ENCODE measurements at regions not wholly inside any gene's neighbourhood (a gene's known extent, or its start where the extent isn't known, plus 50 kb on each side); places are given as distances from the start of the nearest gene placed in this dataset.

DNA sequence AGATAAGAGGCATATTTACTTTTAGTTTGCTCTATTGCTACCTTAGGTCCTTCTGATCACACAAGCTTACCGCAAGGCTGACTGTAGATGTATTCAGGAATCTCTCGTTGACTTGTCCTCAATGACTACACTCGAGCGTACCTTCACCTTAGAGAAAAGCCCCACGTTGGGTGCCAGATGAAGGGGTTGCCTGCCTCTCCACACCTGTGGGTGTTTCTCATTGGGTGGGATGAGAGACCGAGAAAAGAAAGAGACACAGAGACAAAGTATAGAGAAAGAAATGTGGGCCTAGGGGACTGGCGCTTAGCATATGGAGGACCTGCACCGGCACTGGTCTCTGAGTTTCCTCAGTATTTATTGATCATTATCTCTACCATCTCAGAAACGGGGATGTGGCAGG is 51.8 kb downstream of the ASCL4 start:
- 29% methylated on average over 9 of the region's 9 CpGs for WGBS (ENCODE audit: missing lambda C conversion rate)

DNA sequence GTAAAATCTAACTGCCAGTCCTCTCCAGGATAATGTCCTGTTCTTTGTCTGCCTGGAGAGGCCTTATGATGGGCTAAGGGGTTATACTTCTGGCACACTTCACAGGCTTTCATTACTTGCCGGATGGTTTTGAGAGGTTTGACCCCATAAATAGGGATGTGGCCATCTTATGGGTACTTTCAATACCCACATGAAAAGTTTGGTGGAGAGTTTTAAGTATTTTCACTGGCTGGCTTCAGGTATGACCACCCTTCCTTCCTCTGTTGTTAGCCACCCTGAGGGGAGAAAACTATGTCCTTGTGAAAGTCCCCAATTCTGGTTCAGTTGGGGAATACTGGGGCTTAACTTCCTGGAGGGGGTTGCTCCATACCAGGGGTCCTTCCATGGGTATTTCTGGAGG is 54.8 kb downstream of the ASCL4 start:
- DNase-seq (ENCODE audit: low read depth in 1 of 2, low spot score in 1 of 2) (no peak), ATAC-seq (no peak)
- POLR2A ChIA-PET = no interaction called here

More for the DNA sequence above, 51.8 kb downstream of the ASCL4 start:
- no peak for FAIRE-seq
- no peak for ATAC-seq
- Histone ChIP-seq H3K4me2 (no peak overlapping the region), H3K27ac (no peak overlapping the region), H3K4me1 (no peaks in the 10 kb centered on the region), H3K4me3 (no peak overlapping the region), H3K9me3 (peaks cover 18% of the 10 kb centered on the region; the same call in 2 of the 3 replicates)
- no peak for DNase-seq (ENCODE audit: low read depth in 1 of 2, low spot score in 1 of 2)
- CTCF ChIA-PET = no interaction called here
- POLR2A ChIA-PET = no interaction called here
- TF ChIP-seq, protein P1, sequence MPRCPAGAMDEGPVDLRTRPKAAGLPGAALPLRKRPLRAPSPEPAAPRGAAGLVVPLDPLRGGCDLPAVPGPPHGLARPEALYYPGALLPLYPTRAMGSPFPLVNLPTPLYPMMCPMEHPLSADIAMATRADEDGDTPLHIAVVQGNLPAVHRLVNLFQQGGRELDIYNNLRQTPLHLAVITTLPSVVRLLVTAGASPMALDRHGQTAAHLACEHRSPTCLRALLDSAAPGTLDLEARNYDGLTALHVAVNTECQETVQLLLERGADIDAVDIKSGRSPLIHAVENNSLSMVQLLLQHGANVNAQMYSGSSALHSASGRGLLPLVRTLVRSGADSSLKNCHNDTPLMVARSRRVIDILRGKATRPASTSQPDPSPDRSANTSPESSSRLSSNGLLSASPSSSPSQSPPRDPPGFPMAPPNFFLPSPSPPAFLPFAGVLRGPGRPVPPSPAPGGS (IDR thresholded peaks at IDR 0.05) = no peak
- TF ChIP-seq BHLHE40 (IDR thresholded peaks at IDR 0.05; ENCODE audit: low read depth, low read length) = no peak
- no peak for TF ChIP-seq JUNB (IDR thresholded peaks at IDR 0.05)
- TF ChIP-seq FOSL2 (IDR thresholded peaks at IDR 0.05) = no peak
- TF ChIP-seq FOSL2 (CRISPR knock-in tag; IDR thresholded peaks at IDR 0.05) = no peak
- no peak for TF ChIP-seq KDM1A (IDR thresholded peaks at IDR 0.05; ENCODE audit: low read depth)
- no peak for TF ChIP-seq NPAS2 (CRISPR knock-in tag; IDR thresholded peaks at IDR 0.05; ENCODE audit: borderline replicate concordance)
- no peak for TF ChIP-seq HOXB13 (CRISPR knock-in tag; IDR thresholded peaks at IDR 0.05; ENCODE audit: low read depth)
- no peak for TF ChIP-seq JUN (IDR thresholded peaks at IDR 0.05)
- no peak for TF ChIP-seq ZSCAN20 (CRISPR knock-in tag; IDR thresholded peaks at IDR 0.05)
- no peak for TF ChIP-seq ZC3H11A (IDR thresholded peaks at IDR 0.05)
- TF ChIP-seq SMC3 (IDR thresholded peaks at IDR 0.05) = no peak
- no peak for TF ChIP-seq CEBPB (IDR thresholded peaks at IDR 0.05)
- TF ChIP-seq CHD4 (IDR thresholded peaks at IDR 0.05; ENCODE audit: borderline replicate concordance) = no peak
- no peak for TF ChIP-seq NFE2L2 (conservative IDR thresholded peaks at IDR 0.05; ENCODE audit: low read length)

DNA sequence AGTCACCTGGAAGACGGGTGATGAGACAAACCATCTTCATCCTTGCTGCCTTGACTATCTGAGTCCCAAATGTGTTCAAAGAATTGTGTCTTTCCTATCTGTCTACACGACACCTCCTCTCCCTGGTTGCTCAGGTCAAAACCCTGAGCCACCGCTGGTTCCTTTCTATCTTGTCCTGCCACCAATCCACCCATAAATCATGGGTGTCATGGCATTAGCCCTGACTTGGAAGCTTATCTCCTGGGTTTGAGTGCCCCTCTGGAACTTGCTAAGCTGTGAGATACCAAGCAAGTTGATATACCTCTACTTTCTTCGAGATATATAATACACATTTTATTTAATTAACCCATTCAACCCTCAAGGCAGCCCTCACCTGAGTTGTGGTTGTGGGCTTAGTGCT is 57.9 kb downstream of the ASCL4 start:
- 1% methylated on average over 4 of the region's 4 CpGs for WGBS (ENCODE audit: missing lambda C conversion rate)
- H3K4me2 ChIP-seq = no peak overlapping the region
- H3K27ac ChIP-seq = no peak overlapping the region
- POLR2A ChIA-PET = no interaction called here
- DNase-seq (ENCODE audit: low read depth in 1 of 2, low spot score in 1 of 2) (no peak), FAIRE-seq (no peak), ATAC-seq (no peak)
- H3K4me3 ChIP-seq = no peak overlapping the region
- no peak for TF ChIP-seq CBX2 (IDR thresholded peaks at IDR 0.05; ENCODE audit: borderline replicate concordance, low read depth)
- CTCF ChIA-PET = no interaction called here
- H3K9me3 ChIP-seq = peaks cover 10% of the 10 kb centered on the region; the same call in 2 of the 3 replicates
- no peaks in the 10 kb centered on the region for H3K4me1 ChIP-seq

More for the DNA sequence above, 54.8 kb downstream of the ASCL4 start:
- CTCF ChIA-PET = no interaction called here
- 0% methylated on average over 1 of the region's 1 CpG for WGBS (ENCODE audit: missing lambda C conversion rate)
- no peak overlapping the region for H3K4me2 ChIP-seq
- peaks cover 13% of the 10 kb centered on the region; the same call in 2 of the 3 replicates for H3K9me3 ChIP-seq
- TF ChIP-seq POLR2A (IDR thresholded peaks at IDR 0.05; ENCODE audit: low read length) (no peak), FOSB (CRISPR knock-in tag; IDR thresholded peaks at IDR 0.05) (no peak), HDAC2 (IDR thresholded peaks at IDR 0.05) (no peak), JUN (IDR thresholded peaks at IDR 0.05) (no peak), MYC (IDR thresholded peaks at IDR 0.05; ENCODE audit: borderline replicate concordance, low read length) (no peak), TP53 (CRISPR knock-in tag; IDR thresholded peaks at IDR 0.05) (no peak), RFX5 (IDR thresholded peaks at IDR 0.05) (no peak)
- TF ChIP-seq, protein P2, sequence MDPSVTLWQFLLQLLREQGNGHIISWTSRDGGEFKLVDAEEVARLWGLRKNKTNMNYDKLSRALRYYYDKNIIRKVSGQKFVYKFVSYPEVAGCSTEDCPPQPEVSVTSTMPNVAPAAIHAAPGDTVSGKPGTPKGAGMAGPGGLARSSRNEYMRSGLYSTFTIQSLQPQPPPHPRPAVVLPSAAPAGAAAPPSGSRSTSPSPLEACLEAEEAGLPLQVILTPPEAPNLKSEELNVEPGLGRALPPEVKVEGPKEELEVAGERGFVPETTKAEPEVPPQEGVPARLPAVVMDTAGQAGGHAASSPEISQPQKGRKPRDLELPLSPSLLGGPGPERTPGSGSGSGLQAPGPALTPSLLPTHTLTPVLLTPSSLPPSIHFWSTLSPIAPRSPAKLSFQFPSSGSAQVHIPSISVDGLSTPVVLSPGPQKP (IDR thresholded peaks at IDR 0.05; ENCODE audit: low read depth, low read length) = no peak
- no peak for FAIRE-seq
- no peaks in the 10 kb centered on the region for H3K4me1 ChIP-seq
- H3K27ac ChIP-seq = no peak overlapping the region
- no peak overlapping the region for H3K4me3 ChIP-seq

DNA sequence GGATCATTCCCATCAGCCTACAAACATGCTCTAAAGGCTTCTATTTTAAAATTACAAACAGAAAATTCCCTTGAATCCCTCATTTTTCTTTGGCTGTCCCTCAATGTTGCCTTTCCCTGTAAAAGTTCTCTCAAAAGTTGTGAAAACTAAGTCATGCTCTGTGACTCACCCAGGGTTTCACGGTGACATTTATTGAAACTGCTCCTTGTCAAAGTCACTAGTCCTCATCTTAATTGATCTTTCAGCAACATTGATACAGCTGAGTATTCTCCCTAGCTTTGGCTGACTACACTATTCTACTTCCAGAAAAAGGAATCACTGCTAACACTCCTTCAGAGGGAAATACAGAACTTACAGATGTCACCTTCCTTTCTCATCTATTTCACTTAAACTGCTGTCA is 65.7 kb downstream of the ASCL4 start:
- ChIA-PET POLR2A (no interaction called here), CTCF (no interaction called here)
- WGBS (ENCODE audit: missing lambda C conversion rate) = 3% methylated on average over 1 of the region's 1 CpG
- FAIRE-seq (no peak), ATAC-seq (no peak), DNase-seq (ENCODE audit: low read depth in 1 of 2, low spot score in 1 of 2) (no peak)
- Histone ChIP-seq H3K27ac (no peak overlapping the region), H3K4me2 (no peak overlapping the region), H3K4me1 (no peaks in the 10 kb centered on the region), H3K9me3 (no peaks in the 10 kb centered on the region), H3K4me3 (no peak overlapping the region)
- TF ChIP-seq POLR2AphosphoS2 (conservative IDR thresholded peaks at IDR 0.05; ENCODE audit: low read length) = no peak
- TF ChIP-seq, protein P1 (IDR thresholded peaks at IDR 0.05) = no peak
- TF ChIP-seq, protein P3, sequence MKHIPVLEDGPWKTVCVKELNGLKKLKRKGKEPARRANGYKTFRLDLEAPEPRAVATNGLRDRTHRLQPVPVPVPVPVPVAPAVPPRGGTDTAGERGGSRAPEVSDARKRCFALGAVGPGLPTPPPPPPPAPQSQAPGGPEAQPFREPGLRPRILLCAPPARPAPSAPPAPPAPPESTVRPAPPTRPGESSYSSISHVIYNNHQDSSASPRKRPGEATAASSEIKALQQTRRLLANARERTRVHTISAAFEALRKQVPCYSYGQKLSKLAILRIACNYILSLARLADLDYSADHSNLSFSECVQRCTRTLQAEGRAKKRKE (CRISPR knock-in tag; IDR thresholded peaks at IDR 0.05; ENCODE audit: low read depth) = no peak
- TF ChIP-seq JUNB (IDR thresholded peaks at IDR 0.05) = no peak
- TF ChIP-seq ESRRA (IDR thresholded peaks at IDR 0.05; ENCODE audit: borderline replicate concordance, low read length) = no peak
- no peak for TF ChIP-seq FOXS1 (CRISPR knock-in tag; IDR thresholded peaks at IDR 0.05)
- TF ChIP-seq PHF8 (IDR thresholded peaks at IDR 0.05; ENCODE audit: borderline replicate concordance, low read depth) = no peak
- no peak for TF ChIP-seq ZNF302 (CRISPR knock-in tag; IDR thresholded peaks at IDR 0.05)
- TF ChIP-seq, protein P4, sequence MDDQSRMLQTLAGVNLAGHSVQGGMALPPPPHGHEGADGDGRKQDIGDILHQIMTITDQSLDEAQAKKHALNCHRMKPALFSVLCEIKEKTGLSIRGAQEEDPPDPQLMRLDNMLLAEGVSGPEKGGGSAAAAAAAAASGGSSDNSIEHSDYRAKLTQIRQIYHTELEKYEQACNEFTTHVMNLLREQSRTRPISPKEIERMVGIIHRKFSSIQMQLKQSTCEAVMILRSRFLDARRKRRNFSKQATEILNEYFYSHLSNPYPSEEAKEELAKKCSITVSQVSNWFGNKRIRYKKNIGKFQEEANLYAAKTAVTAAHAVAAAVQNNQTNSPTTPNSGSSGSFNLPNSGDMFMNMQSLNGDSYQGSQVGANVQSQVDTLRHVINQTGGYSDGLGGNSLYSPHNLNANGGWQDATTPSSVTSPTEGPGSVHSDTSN (IDR thresholded peaks at IDR 0.05) = no peak

Data from A549 (cell line).